Neural cell (in vitro differentiated cells): ENCODE measurements at regions not wholly inside any gene's neighbourhood (a gene's known extent, or its start where the extent isn't known, plus 50 kb on each side); places are given as distances from the start of the nearest gene placed in this dataset.

ENCODE experiments used
- H2AFZ ChIP-seq: fragments of 200-600, 300-800 bp; sonication (generic), shearing (Covaris generic); 2 replicates; pipeline ENCODE4 v1.6.0; 2014; ENCODE audit warnings: low read depth, mild to moderate bottlenecking, antibody characterized with exemption, low read length, moderate library complexity
- H3F3A ChIP-seq: fragments of 200-600 bp; shearing (Covaris generic); 2 replicates; pipeline ENCODE4 v1.6.1; 2016; ENCODE audit warnings: mild to moderate bottlenecking, moderate library complexity, mixed read lengths, antibody characterized with exemption, low read length; ENCODE audit not compliant: insufficient read depth, poor library complexity, severe bottlenecking
- H3K27ac ChIP-seq: fragments of 200-600, 300-800 bp; sonication (generic), shearing (Covaris generic); 2 replicates; pipeline ENCODE4 v1.5.1; 2014; ENCODE audit warnings: mild to moderate bottlenecking, low read length, moderate library complexity
- H3K27me3 ChIP-seq: fragments of 300-800, 200-600 bp; sonication (generic), shearing (Covaris generic); 2 replicates; pipeline ENCODE4 v1.6.0; 2014; ENCODE audit warnings: mild to moderate bottlenecking, low read depth, low read length, moderate library complexity; ENCODE audit not compliant: insufficient read depth
- H3K36me3 ChIP-seq: fragments of 300-800, 200-600 bp; sonication (generic), shearing (Covaris generic); 2 replicates; pipeline ENCODE4 v1.5.1; 2014; ENCODE audit warnings: mild to moderate bottlenecking, antibody characterized with exemption, low read length, moderate library complexity; ENCODE audit not compliant: insufficient read depth
- H3K4me2 ChIP-seq: fragments of 300-800, 200-600 bp; sonication (generic), shearing (Covaris generic); 2 replicates; pipeline ENCODE4 v1.6.0; 2014; ENCODE audit warnings: mild to moderate bottlenecking, low read length
- H3K4me3 ChIP-seq: fragments of 300-800, 200-600 bp; sonication (generic), shearing (Covaris generic); 2 replicates; pipeline ENCODE4 v1.5.1; 2014; ENCODE audit warnings: mild to moderate bottlenecking, low read length, moderate library complexity
- H3K79me2 ChIP-seq: fragments of 200-600 bp; shearing (Covaris generic); replicated peaks from 2 replicates; pipeline ENCODE4 v1.6.0; 2014; ENCODE audit warnings: mild to moderate bottlenecking, low read length, moderate library complexity; ENCODE audit not compliant: insufficient read depth
- H3K9ac ChIP-seq: fragments of 300-800, 200-600 bp; sonication (generic), shearing (Covaris generic); 2 replicates; pipeline ENCODE4 v1.6.1; 2016; ENCODE audit warnings: mild to moderate bottlenecking, low read length, mixed read lengths
- H3K9me2 ChIP-seq: fragments of 200-600 bp; shearing (Covaris generic); 2 replicates; pipeline ENCODE4 v1.6.1; 2016; ENCODE audit warnings: mild to moderate bottlenecking, low read length, mixed read lengths; ENCODE audit not compliant: insufficient read depth
- H3K9me3 ChIP-seq: fragments of 200-600, 300-800 bp; sonication (generic), shearing (Covaris generic); 2 replicates; pipeline ENCODE4 v1.6.1; 2016; ENCODE audit warnings: mild to moderate bottlenecking, mixed run types, low read length, moderate library complexity, mixed read lengths
- H4K20me1 ChIP-seq: fragments of 200-600 bp; shearing (Covaris generic); 2 replicates; pipeline ENCODE4 v1.6.1; 2016; ENCODE audit warnings: mild to moderate bottlenecking, mixed run types; ENCODE audit not compliant: insufficient read depth
- EP300 ChIP-seq: fragments of 450-650 bp; conservative IDR thresholded peaks from 2 replicates; pipeline ENCODE4 v1.6.1; 2014; ENCODE audit warnings: antibody characterized with exemption, mild to moderate bottlenecking, moderate library complexity; ENCODE audit not compliant: poor library complexity, severe bottlenecking
- EZH2 ChIP-seq: fragments of 200-600, 300-800 bp; shearing (Covaris generic), sonication (generic); IDR thresholded peaks from 2 replicates; pipeline ENCODE4 v1.6.1; 2014; ENCODE audit warnings: antibody characterized with exemption, low read length, borderline replicate concordance, mild to moderate bottlenecking; ENCODE audit not compliant: insufficient read depth, poor library complexity, severe bottlenecking
- MXI1 ChIP-seq: fragments of 450-650 bp; conservative IDR thresholded peaks from 2 replicates; pipeline ENCODE4 v1.6.1; 2014; ENCODE audit warnings: antibody characterized with exemption, mild to moderate bottlenecking; ENCODE audit not compliant: poor library complexity, severe bottlenecking
- POLR2AphosphoS5 ChIP-seq: IDR thresholded peaks from 2 replicates; pipeline ENCODE4 v1.6.1; 2012
- RAD21 ChIP-seq: fragments of 450-650 bp; conservative IDR thresholded peaks from 2 replicates; pipeline ENCODE4 v1.6.1; 2014; ENCODE audit warnings: antibody characterized with exemption, mild to moderate bottlenecking, moderate library complexity
- SMC3 ChIP-seq: fragments of 450-650 bp; conservative IDR thresholded peaks from 2 replicates; pipeline ENCODE4 v1.6.1; 2014; ENCODE audit warnings: antibody characterized with exemption, mild to moderate bottlenecking, moderate library complexity; ENCODE audit not compliant: poor library complexity
- TAF1 ChIP-seq: IDR thresholded peaks from 2 replicates; pipeline ENCODE4 v1.6.1; 2012; ENCODE audit warnings: low read depth
- TF ChIP-seq, protein P1 (sequence below): IDR thresholded peaks from 2 replicates; pipeline ENCODE4 v1.6.1; 2012; ENCODE audit warnings: borderline replicate concordance
- TF ChIP-seq, protein P2 (sequence below): fragments of 450-650 bp; IDR thresholded peaks from 2 replicates; pipeline ENCODE4 v1.5.1; 2014; ENCODE audit warnings: antibody characterized with exemption, mild to moderate bottlenecking, moderate library complexity; ENCODE audit not compliant: poor library complexity, severe bottlenecking

DNA sequence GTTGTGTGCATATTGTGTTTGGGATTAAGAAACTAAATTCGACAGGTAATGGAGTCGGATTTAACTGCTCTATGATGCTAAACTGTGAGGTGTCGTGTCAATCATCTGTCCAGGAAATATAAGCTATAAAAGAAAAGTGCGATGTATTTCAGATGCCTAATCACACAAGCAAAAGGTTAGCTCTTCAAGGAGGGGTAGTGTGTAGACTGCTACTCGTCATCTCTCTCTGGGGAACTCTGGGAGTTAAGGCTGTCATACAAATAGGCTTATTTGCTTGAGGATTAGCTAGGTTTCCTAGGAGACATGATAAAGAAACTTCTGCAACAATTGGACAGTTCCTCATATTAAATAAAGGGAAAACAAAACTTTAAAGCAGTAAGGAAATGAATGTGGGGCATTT lies 462.1 kb downstream of the OLFM4 start:
- TF ChIP-seq, protein P1, sequence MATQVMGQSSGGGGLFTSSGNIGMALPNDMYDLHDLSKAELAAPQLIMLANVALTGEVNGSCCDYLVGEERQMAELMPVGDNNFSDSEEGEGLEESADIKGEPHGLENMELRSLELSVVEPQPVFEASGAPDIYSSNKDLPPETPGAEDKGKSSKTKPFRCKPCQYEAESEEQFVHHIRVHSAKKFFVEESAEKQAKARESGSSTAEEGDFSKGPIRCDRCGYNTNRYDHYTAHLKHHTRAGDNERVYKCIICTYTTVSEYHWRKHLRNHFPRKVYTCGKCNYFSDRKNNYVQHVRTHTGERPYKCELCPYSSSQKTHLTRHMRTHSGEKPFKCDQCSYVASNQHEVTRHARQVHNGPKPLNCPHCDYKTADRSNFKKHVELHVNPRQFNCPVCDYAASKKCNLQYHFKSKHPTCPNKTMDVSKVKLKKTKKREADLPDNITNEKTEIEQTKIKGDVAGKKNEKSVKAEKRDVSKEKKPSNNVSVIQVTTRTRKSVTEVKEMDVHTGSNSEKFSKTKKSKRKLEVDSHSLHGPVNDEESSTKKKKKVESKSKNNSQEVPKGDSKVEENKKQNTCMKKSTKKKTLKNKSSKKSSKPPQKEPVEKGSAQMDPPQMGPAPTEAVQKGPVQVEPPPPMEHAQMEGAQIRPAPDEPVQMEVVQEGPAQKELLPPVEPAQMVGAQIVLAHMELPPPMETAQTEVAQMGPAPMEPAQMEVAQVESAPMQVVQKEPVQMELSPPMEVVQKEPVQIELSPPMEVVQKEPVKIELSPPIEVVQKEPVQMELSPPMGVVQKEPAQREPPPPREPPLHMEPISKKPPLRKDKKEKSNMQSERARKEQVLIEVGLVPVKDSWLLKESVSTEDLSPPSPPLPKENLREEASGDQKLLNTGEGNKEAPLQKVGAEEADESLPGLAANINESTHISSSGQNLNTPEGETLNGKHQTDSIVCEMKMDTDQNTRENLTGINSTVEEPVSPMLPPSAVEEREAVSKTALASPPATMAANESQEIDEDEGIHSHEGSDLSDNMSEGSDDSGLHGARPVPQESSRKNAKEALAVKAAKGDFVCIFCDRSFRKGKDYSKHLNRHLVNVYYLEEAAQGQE, result peak; percentile 13
- TF ChIP-seq MXI1 (no peak), TAF1 (no peak), RAD21 (peak; percentile 21), SMC3 (peak; percentile 29), POLR2AphosphoS5 (peak; percentile 76), EP300 (peak; percentile 98)
- Histone ChIP-seq H3K9me3 (no peaks in the 10 kb centered on the region), H3K27ac (peak overlapping the region; percentile 63), H3F3A (no peaks in the 10 kb centered on the region), H3K4me2 (no peak overlapping the region), H3K36me3 (no peaks in the 10 kb centered on the region), H3K4me3 (no peak overlapping the region), H3K9ac (no peak overlapping the region), H4K20me1 (no peaks in the 10 kb centered on the region), H3K79me2 (no peaks in the 10 kb centered on the region), H3K27me3 (no peaks in the 10 kb centered on the region), H2AFZ (no peak overlapping the region), H3K9me2 (no peaks in the 10 kb centered on the region)

DNA sequence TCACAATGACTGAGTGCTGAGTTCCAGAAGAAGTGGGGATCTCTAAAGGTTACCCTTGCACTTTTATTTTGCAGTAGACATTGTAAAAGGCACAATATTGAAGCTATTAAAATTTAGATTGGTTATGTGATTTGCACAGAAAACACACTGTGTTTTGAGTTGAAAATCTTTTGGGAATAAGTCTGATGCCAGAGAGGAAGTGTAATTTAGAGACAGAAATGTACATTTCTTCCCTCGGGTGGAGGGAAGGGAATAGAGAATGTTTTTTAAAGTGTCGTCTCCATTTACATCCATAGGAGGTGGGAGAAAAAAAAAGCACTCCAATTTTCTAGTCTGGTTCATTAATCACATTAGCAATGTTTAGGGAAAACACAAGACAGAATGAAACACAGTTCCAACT lies 465.8 kb downstream of the OLFM4 start:
- no peaks in the 10 kb centered on the region for H3K79me2 ChIP-seq
- H3K9me3 ChIP-seq, result no peaks in the 10 kb centered on the region
- H3K9ac ChIP-seq, result no peak overlapping the region
- no peaks in the 10 kb centered on the region for H4K20me1 ChIP-seq
- H3K36me3 ChIP-seq, result no peaks in the 10 kb centered on the region
- H3K9me2 ChIP-seq, result no peaks in the 10 kb centered on the region
- no peak overlapping the region for H3K4me2 ChIP-seq
- no peak overlapping the region for H2AFZ ChIP-seq
- H3F3A ChIP-seq, result no peaks in the 10 kb centered on the region
- no peak for TF ChIP-seq EZH2
- TF ChIP-seq TAF1, result no peak
- TF ChIP-seq, protein P2, sequence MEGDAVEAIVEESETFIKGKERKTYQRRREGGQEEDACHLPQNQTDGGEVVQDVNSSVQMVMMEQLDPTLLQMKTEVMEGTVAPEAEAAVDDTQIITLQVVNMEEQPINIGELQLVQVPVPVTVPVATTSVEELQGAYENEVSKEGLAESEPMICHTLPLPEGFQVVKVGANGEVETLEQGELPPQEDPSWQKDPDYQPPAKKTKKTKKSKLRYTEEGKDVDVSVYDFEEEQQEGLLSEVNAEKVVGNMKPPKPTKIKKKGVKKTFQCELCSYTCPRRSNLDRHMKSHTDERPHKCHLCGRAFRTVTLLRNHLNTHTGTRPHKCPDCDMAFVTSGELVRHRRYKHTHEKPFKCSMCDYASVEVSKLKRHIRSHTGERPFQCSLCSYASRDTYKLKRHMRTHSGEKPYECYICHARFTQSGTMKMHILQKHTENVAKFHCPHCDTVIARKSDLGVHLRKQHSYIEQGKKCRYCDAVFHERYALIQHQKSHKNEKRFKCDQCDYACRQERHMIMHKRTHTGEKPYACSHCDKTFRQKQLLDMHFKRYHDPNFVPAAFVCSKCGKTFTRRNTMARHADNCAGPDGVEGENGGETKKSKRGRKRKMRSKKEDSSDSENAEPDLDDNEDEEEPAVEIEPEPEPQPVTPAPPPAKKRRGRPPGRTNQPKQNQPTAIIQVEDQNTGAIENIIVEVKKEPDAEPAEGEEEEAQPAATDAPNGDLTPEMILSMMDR, result no peak
- TF ChIP-seq RAD21, result no peak
- no peak for TF ChIP-seq EP300
- TF ChIP-seq, protein P1, result no peak
- TF ChIP-seq MXI1, result no peak
- TF ChIP-seq POLR2AphosphoS5, result no peak
- no peak for TF ChIP-seq SMC3
- no peak overlapping the region for H3K27ac ChIP-seq
- no peaks in the 10 kb centered on the region for H3K27me3 ChIP-seq
- H3K4me3 ChIP-seq, result no peak overlapping the region
